CD14-positive monocyte (primary cell): ENCODE measurements at regions not wholly inside any gene's neighbourhood (a gene's known extent, or its start where the extent isn't known, plus 50 kb on each side); places are given as distances from the start of the nearest gene placed in this dataset.

Experiments
- DNase-seq, 3 donors: peaks; one replicate each; pipeline ENCODE4 v3.0.0-alpha.2; 2011 to 2022
- H2AFZ ChIP-seq: 2 replicates; pipeline ENCODE4 v1.6.0; 2012; ENCODE audit warnings: mild to moderate bottlenecking, low read depth, low read length, inconsistent platforms; ENCODE audit not compliant: insufficient read depth, poor library complexity, severe bottlenecking
- H3K27ac ChIP-seq, 2 donors: 1 replicate in 1 of 2; 2 replicates in 1 of 2; pipeline ENCODE4 v1.5.1; 2012 to 2013; ENCODE audit warnings: low read length in 2 of 2, control low read depth in 1 of 2, inconsistent platforms in 1 of 2, low read depth in 1 of 2, mild to moderate bottlenecking in 1 of 2
- H3K27me3 ChIP-seq, 2 donors: one replicate each; pipeline versions ENCODE4 v1.6.0 to v1.6.1; 2011 to 2013; ENCODE audit warnings: low read length in 2 of 2; ENCODE audit not compliant: control insufficient read depth in 2 of 2, insufficient read depth in 2 of 2
- H3K36me3 ChIP-seq, 2 donors: replicated peaks in 1 of 2; 1 replicate in 1 of 2; 2 replicates in 1 of 2; pipeline versions ENCODE4 v1.5.1 to v1.6.1; 2012 to 2013; ENCODE audit warnings: low read length in 2 of 2, control low read depth in 1 of 2, inconsistent platforms in 1 of 2, mild to moderate bottlenecking in 1 of 2; ENCODE audit not compliant: insufficient read depth in 2 of 2, control insufficient read depth in 1 of 2
- H3K4me1 ChIP-seq, 2 donors: 1 replicate in 1 of 2; 2 replicates in 1 of 2; pipeline versions ENCODE4 v1.5.1 to v1.6.1; 2012 to 2013; ENCODE audit warnings: low read length in 2 of 2, control low read depth in 1 of 2, inconsistent platforms in 1 of 2, mild to moderate bottlenecking in 1 of 2, moderate library complexity in 1 of 2; ENCODE audit not compliant: insufficient read depth in 2 of 2, control insufficient read depth in 1 of 2
- H3K4me2 ChIP-seq: replicated peaks from 2 replicates; pipeline ENCODE3; 2012; ENCODE audit warnings: low read length, moderate library complexity, mild to moderate bottlenecking; ENCODE audit not compliant: poor library complexity, severe bottlenecking; ENCODE audit errors: extremely low read depth
- H3K4me3 ChIP-seq, 3 experiments: fragments of 200-600 bp in 1 of 3; sonication (generic) in 1 of 3; replicated peaks in 1 of 3; 1 replicate in 2 of 3; 2 replicates in 1 of 3; pipeline ENCODE4 v1.5.1; 2011 to 2013; ENCODE audit warnings: low read length in 3 of 3, mild to moderate bottlenecking in 3 of 3, control low read depth in 2 of 3, low read depth in 2 of 3, inconsistent platforms in 1 of 3, moderate library complexity in 1 of 3
- H3K79me2 ChIP-seq: 2 replicates; pipeline ENCODE4 v1.6.0; 2012; ENCODE audit warnings: mild to moderate bottlenecking, control low read depth, inconsistent platforms, low read length, moderate library complexity; ENCODE audit not compliant: insufficient read depth
- H3K9ac ChIP-seq: 2 replicates; pipeline ENCODE4 v1.6.0; 2017; ENCODE audit warnings: low read length, mild to moderate bottlenecking; ENCODE audit not compliant: insufficient read depth, poor library complexity, severe bottlenecking
- H3K9me3 ChIP-seq, 2 donors: replicated peaks in 1 of 2; 1 replicate in 1 of 2; 2 replicates in 1 of 2; pipeline versions ENCODE4 v1.5.1 to v1.6.1; 2012 to 2013; ENCODE audit warnings: low read length in 2 of 2, control low read depth in 1 of 2; ENCODE audit not compliant: control insufficient read depth in 1 of 2, insufficient read depth in 1 of 2
- H4K20me1 ChIP-seq: 2 replicates; pipeline ENCODE4 v1.6.0; 2012; ENCODE audit warnings: mild to moderate bottlenecking, low read length, control low read depth, moderate library complexity; ENCODE audit not compliant: insufficient read depth
- H3K27ac Mint-ChIP-seq, 7 donors: one replicate each; pipeline ENCODE4 v1.8.0; 2020; ENCODE audit warnings: mild to moderate bottlenecking in 7 of 7, mixed read lengths in 7 of 7, moderate library complexity in 6 of 7, inconsistent platforms in 2 of 7
- H3K27me3 Mint-ChIP-seq, 3 donors: one replicate each; pipeline ENCODE4 v1.8.0; 2021 to 2022; ENCODE audit warnings: low read depth in 3 of 3, mild to moderate bottlenecking in 3 of 3, mixed read lengths in 3 of 3, moderate library complexity in 3 of 3, inconsistent platforms in 1 of 3
- H3K36me3 Mint-ChIP-seq, 2 donors: one replicate each; pipeline ENCODE4 v1.8.0; 2020; ENCODE audit warnings: mixed read lengths in 2 of 2, inconsistent platforms in 1 of 2, mild to moderate bottlenecking in 1 of 2
- H3K4me1 Mint-ChIP-seq: one replicate; pipeline ENCODE4 v1.8.0; 2020; ENCODE audit warnings: mild to moderate bottlenecking, mixed read lengths
- H3K4me3 Mint-ChIP-seq, 2 donors: one replicate each; pipeline ENCODE4 v1.8.0; 2020; ENCODE audit warnings: mild to moderate bottlenecking in 2 of 2, mixed read lengths in 2 of 2, moderate library complexity in 1 of 2
- H3K9me3 Mint-ChIP-seq, 7 donors: one replicate each; pipeline ENCODE4 v1.8.0; 2020 to 2022; ENCODE audit warnings: mixed read lengths in 7 of 7, mild to moderate bottlenecking in 6 of 7, moderate library complexity in 6 of 7, inconsistent platforms in 2 of 7
- WGBS: methylation state at CpG from one replicate; pipeline ENCODE4 v1.1.5; 2013; ENCODE audit warnings: missing lambda C conversion rate; ENCODE audit not compliant: insufficient coverage; 5-methylcytosine and 5-hydroxymethylcytosine counted together
- intact Hi-C, 2 donors: fragments of 100-400 bp; cut with micrococcal nuclease; formaldehyde crosslinking; loops; one replicate each; pipeline versions ENCODE4 v1.15.0 to v1.15.1; 2023
- TF ChIP-seq, protein P1 (sequence below): fragments of 200-600 bp; IDR thresholded peaks from one replicate; pipeline ENCODE4 v1.8.0; 2022; ENCODE audit warnings: antibody characterized with exemption, mild to moderate bottlenecking

DNA sequence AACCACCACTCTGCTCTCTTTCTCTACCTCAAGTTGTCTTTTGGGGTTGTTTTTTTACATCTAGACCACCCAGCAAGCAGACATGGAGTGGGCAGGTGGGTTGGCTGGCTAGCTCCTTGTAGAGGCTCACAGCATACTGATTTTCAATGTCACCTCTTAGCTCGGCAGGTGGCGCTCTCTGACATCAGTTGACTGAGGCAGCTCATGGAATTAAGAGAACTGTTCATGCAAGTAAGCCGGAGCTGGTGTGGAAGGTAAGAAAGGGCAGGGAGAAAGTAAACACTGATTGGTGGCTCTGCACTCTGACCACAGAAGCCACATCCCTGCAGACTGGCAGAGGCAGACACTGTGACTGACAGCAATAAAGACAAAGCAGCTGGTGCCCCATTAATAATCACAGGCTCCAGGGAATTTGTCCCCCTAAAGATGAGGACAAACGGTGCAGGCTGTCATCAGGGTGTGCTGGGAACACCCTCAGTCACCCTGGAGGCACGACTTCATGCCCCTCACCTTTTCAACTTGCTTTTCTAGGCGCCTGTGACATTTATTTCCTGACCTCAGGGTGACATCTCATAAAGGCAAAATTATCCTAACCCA is 226.8 kb downstream of the LMX1A start:
- intact Hi-C loops, result no loop called here
- DNase-seq, result no peak
- TF ChIP-seq, protein P1, sequence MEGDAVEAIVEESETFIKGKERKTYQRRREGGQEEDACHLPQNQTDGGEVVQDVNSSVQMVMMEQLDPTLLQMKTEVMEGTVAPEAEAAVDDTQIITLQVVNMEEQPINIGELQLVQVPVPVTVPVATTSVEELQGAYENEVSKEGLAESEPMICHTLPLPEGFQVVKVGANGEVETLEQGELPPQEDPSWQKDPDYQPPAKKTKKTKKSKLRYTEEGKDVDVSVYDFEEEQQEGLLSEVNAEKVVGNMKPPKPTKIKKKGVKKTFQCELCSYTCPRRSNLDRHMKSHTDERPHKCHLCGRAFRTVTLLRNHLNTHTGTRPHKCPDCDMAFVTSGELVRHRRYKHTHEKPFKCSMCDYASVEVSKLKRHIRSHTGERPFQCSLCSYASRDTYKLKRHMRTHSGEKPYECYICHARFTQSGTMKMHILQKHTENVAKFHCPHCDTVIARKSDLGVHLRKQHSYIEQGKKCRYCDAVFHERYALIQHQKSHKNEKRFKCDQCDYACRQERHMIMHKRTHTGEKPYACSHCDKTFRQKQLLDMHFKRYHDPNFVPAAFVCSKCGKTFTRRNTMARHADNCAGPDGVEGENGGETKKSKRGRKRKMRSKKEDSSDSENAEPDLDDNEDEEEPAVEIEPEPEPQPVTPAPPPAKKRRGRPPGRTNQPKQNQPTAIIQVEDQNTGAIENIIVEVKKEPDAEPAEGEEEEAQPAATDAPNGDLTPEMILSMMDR, result peak; percentile 37
- H3K36me3 Mint-ChIP-seq, result no peaks in the 10 kb centered on the region
- H3K79me2 ChIP-seq, result no peaks in the 10 kb centered on the region
- no peak overlapping the region for H2AFZ ChIP-seq
- no peak overlapping the region for H3K4me3 ChIP-seq
- H3K9me3 Mint-ChIP-seq, result peaks cover 0 to 2% (median 0%) of the 10 kb centered on the region in 7 donors
- 13% methylated on average over 2 of the region's 6 CpGs for WGBS
- H3K4me3 Mint-ChIP-seq, result no peak overlapping the region
- H3K27me3 ChIP-seq, result no peaks in the 10 kb centered on the region
- no peaks in the 10 kb centered on the region for H3K9me3 ChIP-seq
- H3K9ac ChIP-seq, result no peak overlapping the region
- H3K27ac ChIP-seq, result no peak overlapping the region
- H3K4me1 ChIP-seq, result no peaks in the 10 kb centered on the region
- no peaks in the 10 kb centered on the region for H4K20me1 ChIP-seq
- H3K4me1 Mint-ChIP-seq, result no peaks in the 10 kb centered on the region
- no peaks in the 10 kb centered on the region for H3K36me3 ChIP-seq
- no peak overlapping the region for H3K27ac Mint-ChIP-seq
- H3K27me3 Mint-ChIP-seq, result peaks cover 2 to 13% (median 4%) of the 10 kb centered on the region in 3 donors
- no peak overlapping the region for H3K4me2 ChIP-seq

DNA sequence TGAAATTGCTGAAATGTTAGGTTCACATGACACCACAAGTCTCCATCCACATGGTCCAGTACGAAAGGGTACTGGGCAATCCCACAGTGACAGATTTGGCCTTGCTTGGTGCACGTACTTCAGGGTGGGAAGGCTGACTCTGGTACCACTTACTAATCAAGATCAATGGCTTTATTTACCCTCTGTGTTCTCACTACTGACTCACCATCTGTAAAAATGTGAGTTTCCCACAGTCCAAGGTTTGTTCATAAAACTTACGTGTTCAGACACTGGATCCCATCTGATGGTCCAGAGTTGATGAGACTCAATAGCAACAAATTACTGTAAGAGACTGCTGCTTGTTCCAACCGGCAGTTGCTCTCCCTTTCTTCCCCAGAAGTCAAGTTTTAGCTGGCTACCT is 231.7 kb downstream of the LMX1A start:
- intact Hi-C loops, result no loop called here
- Mint-ChIP-seq H3K9me3 (peaks cover 0 to 2% (median 0%) of the 10 kb centered on the region in 7 donors), H3K27me3 (peaks cover 6 to 17% (median 8%) of the 10 kb centered on the region in 3 donors), H3K27ac (no peak overlapping the region), H3K4me3 (no peak overlapping the region), H3K36me3 (no peaks in the 10 kb centered on the region), H3K4me1 (no peaks in the 10 kb centered on the region)
- peaks cover 0 to 4% of the 10 kb centered on the region in 2 donors for H3K27me3 ChIP-seq
- no peaks in the 10 kb centered on the region for H3K79me2 ChIP-seq
- DNase-seq, result no peak
- no peaks in the 10 kb centered on the region for H3K4me1 ChIP-seq
- no peak overlapping the region for H3K27ac ChIP-seq
- H3K4me3 ChIP-seq, result no peak overlapping the region
- TF ChIP-seq, protein P1, result no peak
- no peak overlapping the region for H3K4me2 ChIP-seq
- no peak overlapping the region for H2AFZ ChIP-seq
- H4K20me1 ChIP-seq, result no peaks in the 10 kb centered on the region
- H3K36me3 ChIP-seq, result no peaks in the 10 kb centered on the region
- no peak overlapping the region for H3K9ac ChIP-seq
- 88% methylated on average over 3 of the region's 4 CpGs for WGBS
- H3K9me3 ChIP-seq, result no peaks in the 10 kb centered on the region
